GM23338 (cell line): ENCODE measurements at regions not wholly inside any gene's neighbourhood (a gene's known extent, or its start where the extent isn't known, plus 50 kb on each side); places are given as distances from the start of the nearest gene placed in this dataset.

Source experiments
- ATAC-seq: fragments of 200-7000 bp; cut with Tn5 transposase; 3 replicates; pipeline ENCODE4 v1.9.1; 2020
- DNase-seq: peaks from one replicate; pipeline ENCODE4 v3.0.0-alpha.2; 2015; ENCODE audit warnings: low spot score
- H2AFZ ChIP-seq: fragments of 200-600 bp; sonication (generic); 2 replicates; pipeline ENCODE4 v1.8.0; 2016; ENCODE audit warnings: antibody characterized with exemption, mild to moderate bottlenecking, moderate library complexity
- H3F3A ChIP-seq: fragments of 200-600 bp; sonication (generic); replicated peaks from 2 replicates; pipeline ENCODE4 v1.8.0; 2017; ENCODE audit warnings: antibody characterized with exemption, mixed run types, low read depth
- H3K27ac ChIP-seq: fragments of 200-600 bp; sonication (generic); 2 replicates; pipeline ENCODE4 v1.6.1; 2016; ENCODE audit warnings: low read depth
- H3K27me3 ChIP-seq: fragments of 200-600 bp; sonication (generic); 2 replicates; pipeline ENCODE4 v1.8.0; 2016; ENCODE audit warnings: mild to moderate bottlenecking, mixed run types, moderate library complexity; ENCODE audit not compliant: insufficient read depth
- H3K36me3 ChIP-seq: fragments of 200-600 bp; sonication (generic); 2 replicates; pipeline ENCODE4 v1.8.0; 2016; ENCODE audit warnings: mild to moderate bottlenecking; ENCODE audit not compliant: insufficient read depth
- H3K4me1 ChIP-seq: fragments of 200-600 bp; sonication (generic); 2 replicates; pipeline ENCODE4 v1.8.0; 2016; ENCODE audit warnings: mild to moderate bottlenecking, moderate library complexity; ENCODE audit not compliant: insufficient read depth
- H3K4me2 ChIP-seq: fragments of 200-600 bp; sonication (generic); 2 replicates; pipeline ENCODE4 v1.7.1; 2017; ENCODE audit warnings: mixed run types
- H3K4me3 ChIP-seq: fragments of 200-600 bp; sonication (generic); 2 replicates; pipeline ENCODE4 v1.6.1; 2016; ENCODE audit warnings: mixed run types
- H3K79me2 ChIP-seq: fragments of 200-600 bp; sonication (generic); replicated peaks from 2 replicates; pipeline ENCODE4 v1.8.0; 2017; ENCODE audit warnings: mild to moderate bottlenecking; ENCODE audit not compliant: insufficient read depth
- H3K9me2 ChIP-seq: fragments of 200-600 bp; sonication (generic); 2 replicates; pipeline ENCODE4 v1.8.0; 2017; ENCODE audit not compliant: insufficient read depth
- H4K20me1 ChIP-seq: fragments of 200-600 bp; sonication (generic); replicated peaks from 2 replicates; pipeline ENCODE4 v1.8.0; 2017; ENCODE audit warnings: mild to moderate bottlenecking; ENCODE audit not compliant: insufficient read depth
- H3K27ac Mint-ChIP-seq: 2 replicates; pipeline ENCODE4 v1.8.0; 2020; ENCODE audit warnings: inconsistent platforms, mild to moderate bottlenecking, moderate library complexity, mixed read lengths
- H3K27me3 Mint-ChIP-seq: 3 replicates; pipeline ENCODE4 v1.8.0; 2022; ENCODE audit warnings: low read depth, mild to moderate bottlenecking, moderate library complexity, mixed read lengths, inconsistent platforms; ENCODE audit not compliant: insufficient read depth, poor library complexity
- H3K36me3 Mint-ChIP-seq: 3 replicates; pipeline ENCODE4 v1.8.0; 2021; ENCODE audit warnings: low read depth, mild to moderate bottlenecking, inconsistent platforms, moderate library complexity, mixed read lengths
- H3K4me1 Mint-ChIP-seq: 3 replicates; pipeline ENCODE4 v1.8.0; 2020; ENCODE audit warnings: mild to moderate bottlenecking, inconsistent platforms, mixed read lengths
- H3K4me3 Mint-ChIP-seq: 3 replicates; pipeline ENCODE4 v1.8.0; 2021; ENCODE audit warnings: moderate library complexity, mild to moderate bottlenecking, inconsistent platforms, mixed read lengths
- H3K9me3 Mint-ChIP-seq: 3 replicates; pipeline ENCODE4 v1.8.0; 2020; ENCODE audit warnings: moderate library complexity, mild to moderate bottlenecking, inconsistent platforms, mixed read lengths
- CTCF ChIP-seq, 2 experiments: fragments of 200-600 bp in 1 of 2; sonication (generic) in 1 of 2; conservative IDR thresholded peaks; 2 replicates each; pipeline versions ENCODE4 v1.5.1 to v1.6.1; 2016 to 2017; ENCODE audit warnings: antibody characterized with exemption in 2 of 2, low read depth in 2 of 2, mild to moderate bottlenecking in 2 of 2, moderate library complexity in 1 of 2
- EZH2 ChIP-seq: fragments of 200-600 bp; sonication (generic); IDR thresholded peaks from one replicate; pipeline ENCODE4 v1.8.0; 2017; ENCODE audit warnings: antibody characterized with exemption, mild to moderate bottlenecking, low read depth; ENCODE audit not compliant: unreplicated experiment
- EZH2phosphoT487 ChIP-seq: fragments of 200-600 bp; sonication (generic); IDR thresholded peaks from one replicate; pipeline ENCODE4 v1.8.1; 2018; ENCODE audit warnings: antibody characterized with exemption; ENCODE audit not compliant: unreplicated experiment
- JUNB ChIP-seq: IDR thresholded peaks from one replicate; pipeline ENCODE4 v1.6.1; 2016; ENCODE audit warnings: antibody characterized with exemption; ENCODE audit not compliant: unreplicated experiment
- NANOG ChIP-seq: IDR thresholded peaks from 2 replicates; pipeline ENCODE4 v1.6.1; 2016; ENCODE audit warnings: antibody characterized with exemption, borderline replicate concordance
- ZNF462 ChIP-seq: fragments of 250-450 bp; sonication (Bioruptor Pico); IDR thresholded peaks from 2 replicates; pipeline ENCODE4 v1.5.0; 2020; ENCODE audit warnings: mild to moderate bottlenecking, moderate library complexity

- TF ChIP-seq ZNF462 (CRISPR knock-in tag) = no peak
Measured at GRCh38 chr16:66286527-66286926, 80.0 kb upstream of the CDH5 start (continued).

GRCh38 chr16:66278604-66279262 lies 87.8 kb upstream of the CDH5 start:
- Mint-ChIP-seq H3K27ac (no peak overlapping the region), H3K4me1 (peaks cover 17% of the 10 kb centered on the region), H3K36me3 (peaks cover 7% of the 10 kb centered on the region; the same call in 1 of the 3 replicates), H3K9me3 (peaks cover 18% of the 10 kb centered on the region), H3K4me3 (no peak overlapping the region), H3K27me3 (peaks cover 13% of the 10 kb centered on the region)
- DNase-seq (no peak), ATAC-seq (peak; percentile 71)
- no peaks in the 10 kb centered on the region for H3K27me3 ChIP-seq
- no peaks in the 10 kb centered on the region for H3F3A ChIP-seq
- no peak overlapping the region for H3K4me2 ChIP-seq
- H3K9me2 ChIP-seq = no peaks in the 10 kb centered on the region; the same call in 1 of the 2 replicates
- H4K20me1 ChIP-seq = no peaks in the 10 kb centered on the region
- no peaks in the 10 kb centered on the region for H3K36me3 ChIP-seq
- no peak overlapping the region for H3K27ac ChIP-seq
- H3K79me2 ChIP-seq = no peaks in the 10 kb centered on the region
- no peak overlapping the region for H2AFZ ChIP-seq
- H3K4me3 ChIP-seq = no peak overlapping the region
- 0 out of 2 replicates have a peak, but pooled peaks cover 4% of the 10 kb centered on the region for H3K4me1 ChIP-seq
- TF ChIP-seq NANOG (no peak), JUNB (no peak), CTCF (conservative IDR thresholded peaks at IDR 0.05; ENCODE audit: low read depth in 2 of 2) (peak; percentile 32 to 43), ZNF462 (CRISPR knock-in tag) (no peak), EZH2 (no peak), EZH2phosphoT487 (no peak)
